ENCODE measurements at regions not wholly inside any gene's neighbourhood (a gene's known extent, or its start where the extent isn't known, plus 50 kb on each side); places are given as distances from the start of the nearest gene placed in this dataset.

DNA sequence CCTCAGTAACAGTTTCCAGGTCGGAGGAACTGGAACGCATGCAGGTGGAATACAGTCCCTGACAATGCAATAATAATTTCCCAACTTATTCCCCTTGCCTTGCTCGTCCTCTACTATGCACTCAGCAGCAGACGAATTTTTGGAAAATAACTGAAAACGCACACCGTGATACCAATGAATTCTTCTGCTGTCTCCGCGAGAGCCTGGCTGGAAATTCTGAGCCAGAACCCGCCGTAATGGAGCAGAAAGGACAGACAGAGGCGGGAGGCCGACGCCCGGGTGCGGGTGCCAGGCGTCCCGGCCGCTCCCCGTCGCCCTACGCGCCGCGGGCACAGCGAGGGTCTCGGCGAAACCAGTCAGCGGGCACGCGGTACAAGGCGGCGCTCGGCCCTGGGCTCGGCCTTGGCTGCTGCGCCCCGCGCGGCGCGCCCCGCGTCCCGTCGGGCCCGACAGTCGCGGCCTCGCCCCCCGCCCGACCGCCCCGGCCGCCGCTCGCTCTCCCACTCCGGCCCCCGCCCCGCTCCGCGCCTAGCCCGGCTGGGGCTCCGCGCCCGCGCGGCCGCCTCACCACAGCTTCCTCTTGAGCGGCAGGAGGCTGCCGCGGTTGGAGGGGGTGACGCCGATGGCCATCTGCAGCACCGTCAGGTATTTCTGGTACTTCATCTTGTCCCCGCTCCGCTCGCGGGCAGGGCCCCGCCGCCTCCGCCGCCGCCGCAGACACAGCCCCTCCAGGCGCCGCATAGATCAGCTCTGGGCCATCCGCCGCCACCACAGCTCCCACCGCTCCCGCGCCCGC lies 114.5 kb upstream of the GOLGA8J start:
- H4K91ac ChIP-seq (ENCODE audit: insufficient read length, low read depth, low read length), result no peak overlapping the region
- WGBS (ENCODE audit: extremely low coverage, insufficient read length, low lambda C conversion rate), result no CpG with 5 or more reads among the region's 91 CpGs
- Mint-ChIP-seq H3K4me3 (peak overlapping the region; percentile 58 to 75), H3K4me1 (peaks cover 3% of the 10 kb centered on the region in 2 experiments; a peak in 1 of 4 replicates), H3K36me3 (ENCODE audit: insufficient read depth in 1 of 3, low read depth in 3 of 3) (0 out of 7 replicates have a peak, but pooled peaks cover 0 to 10% (median 6%) of the 10 kb centered on the region in 3 experiments), H3K9me3 (peaks cover 4 to 6% of the 10 kb centered on the region in 2 experiments; a peak in 2 of 5 replicates), H3K27ac (no peak overlapping the region), H3K27me3 (ENCODE audit: low read depth) (peaks cover 57% of the 10 kb centered on the region)
- H3K14ac ChIP-seq (ENCODE audit: insufficient read depth, low read length), result 0 out of 2 replicates have a peak overlapping the region, but pooled peaks have one; percentile 63
- H2BK20ac ChIP-seq (ENCODE audit: low read depth, low read length, poor library complexity, severe bottlenecking), result no peak overlapping the region
- no peak overlapping the region for H2BK12ac ChIP-seq (ENCODE audit: insufficient read length, low read depth, low read length)
- no peak overlapping the region for H2BK15ac ChIP-seq (ENCODE audit: low read depth, low read length)
- no peak overlapping the region for H3K9ac ChIP-seq (ENCODE audit: extremely low read depth, insufficient read length, low read length)
- peak overlapping the region; percentile 87 for H3K4me2 ChIP-seq (ENCODE audit: insufficient read depth, insufficient read length, low read length)
- no peak overlapping the region for H4K5ac ChIP-seq (ENCODE audit: insufficient read length, low read depth, low read length)
- no peak overlapping the region for H3K18ac ChIP-seq (ENCODE audit: insufficient read length, low read depth, low read length)
- H4K20me1 ChIP-seq (ENCODE audit: control insufficient read depth, insufficient read depth, insufficient read length), result no peaks in the 10 kb centered on the region
- peaks cover 17% of the 10 kb centered on the region; the same call in 1 of the 2 replicates for H3K27me3 ChIP-seq (ENCODE audit: insufficient read depth, low read length)
- no peak overlapping the region for H3T11ph ChIP-seq (ENCODE audit: low read length)
- H3K4me1 ChIP-seq (ENCODE audit: insufficient read depth, low read length), result no peaks in the 10 kb centered on the region
- H2AFZ ChIP-seq (ENCODE audit: low read length), result no peak overlapping the region
- H3K56ac ChIP-seq (ENCODE audit: insufficient read length, low read depth, low read length), result no peak overlapping the region
- no peak overlapping the region for H2BK5ac ChIP-seq (ENCODE audit: insufficient read length, low read length)
- H4K8ac ChIP-seq (replicated peaks; ENCODE audit: insufficient read length, low read depth, low read length), result no peak overlapping the region
- H3K23ac ChIP-seq (ENCODE audit: insufficient read length, low read depth, low read length), result no peak overlapping the region
- no peaks in the 10 kb centered on the region for H3K79me2 ChIP-seq (ENCODE audit: insufficient read depth, low read length)
- H3K27ac ChIP-seq (ENCODE audit: insufficient read length, low read depth, low read length), result no peak overlapping the region
- peaks cover 6% of the 10 kb centered on the region for H3K23me2 ChIP-seq (ENCODE audit: insufficient read length, low read depth, low read length, poor library complexity, severe bottlenecking)
- no peaks in the 10 kb centered on the region for H3K79me1 ChIP-seq (ENCODE audit: insufficient read depth, low read depth, low read length, poor library complexity, severe bottlenecking)
- no peak overlapping the region for H2BK120ac ChIP-seq (ENCODE audit: low read depth, low read length, poor library complexity, severe bottlenecking)
- H3K4ac ChIP-seq (ENCODE audit: low read depth, low read length), result no peak overlapping the region
- H3K9me3 ChIP-seq (ENCODE audit: control insufficient read depth, low read depth, low read length), result no peaks in the 10 kb centered on the region
- peak; percentile 64 for DNase-seq
- H2AK5ac ChIP-seq (ENCODE audit: insufficient read length, low read length), result no peak overlapping the region
- no peak for TF ChIP-seq CTCF (conservative IDR thresholded peaks at IDR 0.05)
